AG04449 (cell line): ENCODE measurements at regions not wholly inside any gene's neighbourhood (a gene's known extent, or its start where the extent isn't known, plus 50 kb on each side); places are given as distances from the start of the nearest gene placed in this dataset.

Experiments
- CTCF ChIA-PET: fragments of 350-600 bp; formaldehyde crosslinking; extraction: SDS; loops from one replicate; lab custom pipeline; 2021; ENCODE audit warnings: antibody characterized with exemption; lab: Yijun Ruan, JAX
- POLR2A ChIA-PET: fragments of 400-600, 350-600 bp; formaldehyde crosslinking; extraction: SDS; loops from one replicate; lab custom pipeline; 2020; ENCODE audit warnings: antibody characterized with exemption, inconsistent platforms; lab: Yijun Ruan, JAX
- DNase-seq: peaks from one replicate; pipeline ENCODE4 v3.0.0-alpha.2; 2010; ENCODE audit warnings: low read depth, low spot score
- H3K4me3 ChIP-seq: 2 replicates; pipeline ENCODE4 v1.5.1; 2011; ENCODE audit warnings: low read depth, mild to moderate bottlenecking, control low read depth, low read length
- CTCF ChIP-seq: IDR thresholded peaks from one replicate; pipeline ENCODE4 v1.5.1; 2011; ENCODE audit warnings: mild to moderate bottlenecking, moderate library complexity, low read length, control low read depth, inconsistent platforms; ENCODE audit not compliant: insufficient read depth; ENCODE audit errors: missing control alignments

GRCh38 chr10:30182191-30183054, 123.0 kb upstream of the JCAD start:
- TF ChIP-seq CTCF: no peak
- POLR2A ChIA-PET: interaction anchor here (0.8 to 2.4 kb wide), 10 partner anchors 10 to 172 kb away, joined by 3 to 34 read pairs (median 4); no protein-coding TSS in a partner anchor

GRCh38 chr10:30178356-30178964, 119.1 kb upstream of the JCAD start:
- POLR2A ChIA-PET: no interaction called here
- CTCF ChIA-PET: interaction anchor here (0.9 to 2.4 kb wide), 3 partner anchors 8 to 176 kb away, joined by 3 to 7 read pairs (median 3); no protein-coding TSS in a partner anchor
- DNase-seq: peak; percentile 81
- no peak for TF ChIP-seq CTCF
- H3K4me3 ChIP-seq: no peak overlapping the region

More at GRCh38 chr10:30182191-30183054, 123.0 kb upstream of the JCAD start:
- CTCF ChIA-PET: no interaction called here
- peak; percentile 98 for DNase-seq
- H3K4me3 ChIP-seq: peak overlapping the region; percentile 19

DNA sequence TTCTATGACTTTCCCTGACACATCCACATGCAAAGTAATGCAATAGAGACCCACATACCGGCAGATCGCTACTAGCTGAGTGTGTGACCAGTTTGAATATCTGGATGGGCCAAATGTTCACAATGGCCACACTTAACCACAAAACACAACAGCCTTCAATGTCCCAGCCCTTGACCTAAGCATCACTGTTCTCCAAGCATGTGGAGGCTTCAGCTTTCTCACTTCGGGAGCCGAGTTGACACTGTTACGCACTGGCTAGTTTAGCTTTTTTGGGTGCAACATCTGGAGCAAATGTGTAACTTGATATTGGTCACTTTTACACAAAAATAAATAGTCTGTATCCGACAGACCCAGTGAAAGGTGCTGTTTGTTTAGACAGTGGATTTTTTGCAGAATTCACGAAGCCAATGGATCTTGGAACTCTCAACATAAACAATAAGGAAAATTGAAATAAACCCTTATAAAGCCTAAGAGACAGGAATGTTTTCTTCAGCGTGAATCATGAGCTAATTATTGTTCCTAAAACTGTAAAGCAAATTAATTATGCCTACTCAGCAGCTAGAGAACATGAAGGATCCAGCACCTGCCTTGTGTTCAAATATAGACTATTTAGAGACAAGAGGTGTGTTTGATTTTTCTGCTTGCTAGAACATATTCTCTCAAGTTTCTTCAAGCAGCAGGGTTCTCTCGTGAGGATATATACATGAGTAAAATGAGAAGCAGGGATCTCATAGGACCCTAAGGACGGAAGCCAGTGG, 117.6 kb upstream of the JCAD start:
- no peak for TF ChIP-seq CTCF
- ChIA-PET CTCF (interaction anchor here (1.1 to 1.5 kb wide), 2 partner anchors 11 to 178 kb away, joined by 4 to 5 read pairs; no protein-coding TSS in a partner anchor), POLR2A (interaction anchor here (1.0 kb wide), 2 partner anchors 9 to 119 kb away, joined by 3 to 4 read pairs; no protein-coding TSS in a partner anchor)
- H3K4me3 ChIP-seq: no peak overlapping the region
- DNase-seq: no peak

- ChIA-PET POLR2A (interaction anchor here (1.0 kb wide), 1 partner anchor 118 kb away, joined by 4 read pairs; no protein-coding TSS in a partner anchor), CTCF (interaction anchor here (1.1 to 1.5 kb wide), 2 partner anchors 11 to 177 kb away, joined by 4 to 5 read pairs; no protein-coding TSS in a partner anchor)
- TF ChIP-seq CTCF: no peak
- H3K4me3 ChIP-seq: no peak overlapping the region
- peak; percentile 67 for DNase-seq
Observed at GRCh38 chr10:30176182-30176581, 116.8 kb upstream of the JCAD start.

DNA sequence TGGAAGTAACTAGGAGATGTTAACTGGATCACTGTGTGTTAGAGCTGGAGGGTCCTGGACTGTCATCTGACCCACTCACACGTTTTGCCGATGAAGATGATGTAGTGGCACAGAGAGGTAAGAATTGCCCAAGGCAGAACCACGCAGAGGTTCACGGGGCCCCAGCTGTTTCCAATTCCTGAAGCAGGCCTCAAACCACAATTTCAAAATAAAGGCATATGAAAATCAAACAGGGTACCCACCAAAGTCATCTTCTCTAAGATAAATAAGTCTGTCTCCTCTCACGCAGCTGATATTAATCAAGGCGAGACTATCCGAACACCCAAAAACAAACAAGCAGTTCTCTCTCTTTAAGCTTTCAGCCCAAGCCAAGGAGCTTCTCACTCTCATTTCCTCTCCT, 113.3 kb upstream of the JCAD start:
- ChIA-PET CTCF (interaction anchor here (1.2 to 1.8 kb wide), 2 partner anchors 21 to 174 kb away, joined by 3 to 4 read pairs; no protein-coding TSS in a partner anchor), POLR2A (interaction anchor here (0.8 to 2.1 kb wide), 5 partner anchors 10 to 161 kb away, joined by 3 to 34 read pairs (median 3); partner anchors contain the start of gene JCAD)
- no peak overlapping the region for H3K4me3 ChIP-seq
- no peak for TF ChIP-seq CTCF
- peak; percentile 49 for DNase-seq
